ENCODE measurements at regions not wholly inside any gene's neighbourhood (a gene's known extent, or its start where the extent isn't known, plus 50 kb on each side); places are given as distances from the start of the nearest gene placed in this dataset.

DNA sequence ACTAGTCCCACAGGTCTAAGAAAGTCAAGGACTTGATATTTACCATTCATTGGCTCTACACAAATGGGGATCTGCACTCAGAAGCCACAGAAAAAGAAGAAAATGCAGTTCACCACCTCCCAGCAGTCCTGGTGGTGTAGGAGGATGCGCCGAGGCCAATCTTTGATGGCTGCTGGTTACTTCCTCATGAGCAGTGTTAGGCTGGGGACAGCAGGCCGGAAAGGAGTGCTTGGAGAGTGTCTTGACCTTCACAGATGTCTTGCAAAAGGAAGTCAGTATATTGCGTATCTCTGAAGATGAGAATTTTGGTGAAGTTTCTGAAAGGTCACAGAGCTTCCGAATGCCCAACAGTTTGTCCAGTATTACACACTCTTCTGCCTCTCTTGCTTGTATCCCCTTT, 597.0 kb downstream of the EBF1 start:
- Histone ChIP-seq H3K27ac (ENCODE audit: low read depth in 1 of 2, low read length in 2 of 2) (no peak overlapping the region), H3K36me3 (ENCODE audit: insufficient read depth, low read length) (no peaks in the 10 kb centered on the region), H3K4me3 (ENCODE audit: low read length) (no peak overlapping the region), H3K4me1 (ENCODE audit: insufficient read depth, low read length) (no peaks in the 10 kb centered on the region), H3K9me3 (ENCODE audit: control insufficient read depth in 1 of 2, insufficient read depth in 1 of 2, low read length in 2 of 2) (peaks cover 0 to 6% of the 10 kb centered on the region in 2 experiments), H3K27me3 (ENCODE audit: control insufficient read depth in 1 of 2, insufficient read depth in 2 of 2, low read length in 2 of 2) (no peaks in the 10 kb centered on the region)
- DNase-seq (peak in 3 of 14 experiments; percentile 2 to 21 (median 10)), ATAC-seq (ENCODE audit: poor library complexity) (no peak)
- Mint-ChIP-seq H3K27me3 (no peaks in the 10 kb centered on the region), H3K9me3 (peaks cover 12% of the 10 kb centered on the region), H3K4me3 (no peak overlapping the region), H3K27ac (no peak overlapping the region), H3K36me3 (ENCODE audit: low read depth) (no peaks in the 10 kb centered on the region), H3K4me1 (ENCODE audit: low read depth) (no peaks in the 10 kb centered on the region)
- intact Hi-C loops (cut with DNase I, micrococcal nuclease), result no loop called here
- CTCF ChIA-PET, result interaction anchor here (0.5 kb wide), 1 partner anchor 1604 kb away, joined by 3 read pairs; no protein-coding TSS in a partner anchor
- TF ChIP-seq, protein P1, sequence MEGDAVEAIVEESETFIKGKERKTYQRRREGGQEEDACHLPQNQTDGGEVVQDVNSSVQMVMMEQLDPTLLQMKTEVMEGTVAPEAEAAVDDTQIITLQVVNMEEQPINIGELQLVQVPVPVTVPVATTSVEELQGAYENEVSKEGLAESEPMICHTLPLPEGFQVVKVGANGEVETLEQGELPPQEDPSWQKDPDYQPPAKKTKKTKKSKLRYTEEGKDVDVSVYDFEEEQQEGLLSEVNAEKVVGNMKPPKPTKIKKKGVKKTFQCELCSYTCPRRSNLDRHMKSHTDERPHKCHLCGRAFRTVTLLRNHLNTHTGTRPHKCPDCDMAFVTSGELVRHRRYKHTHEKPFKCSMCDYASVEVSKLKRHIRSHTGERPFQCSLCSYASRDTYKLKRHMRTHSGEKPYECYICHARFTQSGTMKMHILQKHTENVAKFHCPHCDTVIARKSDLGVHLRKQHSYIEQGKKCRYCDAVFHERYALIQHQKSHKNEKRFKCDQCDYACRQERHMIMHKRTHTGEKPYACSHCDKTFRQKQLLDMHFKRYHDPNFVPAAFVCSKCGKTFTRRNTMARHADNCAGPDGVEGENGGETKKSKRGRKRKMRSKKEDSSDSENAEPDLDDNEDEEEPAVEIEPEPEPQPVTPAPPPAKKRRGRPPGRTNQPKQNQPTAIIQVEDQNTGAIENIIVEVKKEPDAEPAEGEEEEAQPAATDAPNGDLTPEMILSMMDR (IDR thresholded peaks at IDR 0.05), result no peak
- POLR2A ChIA-PET, result no interaction called here

GRCh38 chr5:158499892-158500418, 599.8 kb downstream of the EBF1 start:
- H3K9me3 ChIP-seq (ENCODE audit: control insufficient read depth in 1 of 2, insufficient read depth in 1 of 2, low read length in 2 of 2), result no peaks in the 10 kb centered on the region
- no peak overlapping the region for H3K4me3 ChIP-seq (ENCODE audit: low read length)
- no peaks in the 10 kb centered on the region for H3K4me1 ChIP-seq (ENCODE audit: insufficient read depth, low read length)
- H3K27me3 ChIP-seq (ENCODE audit: control insufficient read depth in 1 of 2, insufficient read depth in 2 of 2, low read length in 2 of 2), result no peaks in the 10 kb centered on the region
- TF ChIP-seq, protein P1 (IDR thresholded peaks at IDR 0.05), result no peak
- Mint-ChIP-seq H3K4me1 (ENCODE audit: low read depth) (no peaks in the 10 kb centered on the region), H3K27me3 (no peaks in the 10 kb centered on the region), H3K4me3 (no peak overlapping the region), H3K9me3 (no peaks in the 10 kb centered on the region), H3K36me3 (ENCODE audit: low read depth) (no peaks in the 10 kb centered on the region), H3K27ac (no peak overlapping the region)
- DNase-seq (no peak), ATAC-seq (ENCODE audit: poor library complexity) (no peak)
- H3K36me3 ChIP-seq (ENCODE audit: insufficient read depth, low read length), result no peaks in the 10 kb centered on the region
- H3K27ac ChIP-seq (ENCODE audit: low read depth in 1 of 2, low read length in 2 of 2), result no peak overlapping the region
- CTCF ChIA-PET, result no interaction called here
- POLR2A ChIA-PET, result no interaction called here
- intact Hi-C loops (cut with DNase I, micrococcal nuclease), result no loop called here

GRCh38 chr5:158499075-158499891, 600.4 kb downstream of the EBF1 start:
- no peaks in the 10 kb centered on the region for H3K9me3 Mint-ChIP-seq
- Histone ChIP-seq H3K9me3 (ENCODE audit: control insufficient read depth in 1 of 2, insufficient read depth in 1 of 2, low read length in 2 of 2) (no peaks in the 10 kb centered on the region), H3K4me1 (ENCODE audit: insufficient read depth, low read length) (no peaks in the 10 kb centered on the region), H3K27ac (ENCODE audit: low read depth in 1 of 2, low read length in 2 of 2) (no peak overlapping the region), H3K4me3 (ENCODE audit: low read length) (no peak overlapping the region), H3K27me3 (ENCODE audit: control insufficient read depth in 1 of 2, insufficient read depth in 2 of 2, low read length in 2 of 2) (no peaks in the 10 kb centered on the region), H3K36me3 (ENCODE audit: insufficient read depth, low read length) (no peaks in the 10 kb centered on the region)
- ChIA-PET POLR2A (no interaction called here), CTCF (no interaction called here)
- H3K36me3 Mint-ChIP-seq (ENCODE audit: low read depth), result no peaks in the 10 kb centered on the region
- TF ChIP-seq, protein P1 (IDR thresholded peaks at IDR 0.05), result no peak
- no peak overlapping the region for H3K4me3 Mint-ChIP-seq
- ATAC-seq (ENCODE audit: poor library complexity) (no peak), DNase-seq (no peak)
- H3K27me3 Mint-ChIP-seq, result no peaks in the 10 kb centered on the region
- H3K4me1 Mint-ChIP-seq (ENCODE audit: low read depth), result no peaks in the 10 kb centered on the region
- intact Hi-C loops (cut with DNase I, micrococcal nuclease), result no loop called here
- no peak overlapping the region for H3K27ac Mint-ChIP-seq

Data from CD4-positive, alpha-beta T cell (primary cell).